ENCODE measurements at regions not wholly inside any gene's neighbourhood (a gene's known extent, or its start where the extent isn't known, plus 50 kb on each side); places are given as distances from the start of the nearest gene placed in this dataset.
"Not testable (repeated sequence)": the region's sequence is repeated elsewhere in the genome, so short reads cannot be mapped to it uniquely, and the experiment has no call there.

GRCh38 chr10:65166272-65166671 is 1645.1 kb downstream of the REEP3 start:
- TF ChIP-seq CTCF (conservative IDR thresholded peaks at IDR 0.05): no peak
- no peak overlapping the region for H3K27ac ChIP-seq

- TF ChIP-seq CTCF (conservative IDR thresholded peaks at IDR 0.05): no peak
These were observed 1651.0 kb downstream of the REEP3 start for GRCh38 chr10:65172249-65172648.

GRCh38 chr10:65176994-65177393 is 1655.8 kb downstream of the REEP3 start:
- H3K27ac ChIP-seq: no peak overlapping the region
- no peak for TF ChIP-seq CTCF (conservative IDR thresholded peaks at IDR 0.05)

More at GRCh38 chr10:65172249-65172648, 1651.0 kb downstream of the REEP3 start:
- no peak overlapping the region for H3K27ac ChIP-seq

DNA sequence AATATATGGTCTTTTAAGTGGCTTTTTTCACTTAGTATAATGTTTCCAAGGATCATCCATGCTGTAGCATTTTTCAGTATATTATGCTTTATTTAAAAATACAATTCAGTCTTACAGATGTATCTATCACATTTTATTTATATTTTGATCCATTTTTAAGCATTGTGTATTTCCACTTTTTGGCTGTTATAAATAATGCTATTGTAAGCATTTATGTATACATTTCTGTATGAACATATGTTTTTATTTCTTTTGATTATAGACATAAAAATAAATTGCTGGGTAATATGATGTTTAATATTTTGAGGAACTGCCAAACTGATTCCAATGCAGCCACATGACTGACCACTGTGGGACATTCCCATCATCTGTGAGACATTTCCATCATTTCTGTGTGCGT is 1662.0 kb downstream of the REEP3 start:
- no peak overlapping the region for H3K27ac ChIP-seq
- TF ChIP-seq CTCF (conservative IDR thresholded peaks at IDR 0.05): no peak

DNA sequence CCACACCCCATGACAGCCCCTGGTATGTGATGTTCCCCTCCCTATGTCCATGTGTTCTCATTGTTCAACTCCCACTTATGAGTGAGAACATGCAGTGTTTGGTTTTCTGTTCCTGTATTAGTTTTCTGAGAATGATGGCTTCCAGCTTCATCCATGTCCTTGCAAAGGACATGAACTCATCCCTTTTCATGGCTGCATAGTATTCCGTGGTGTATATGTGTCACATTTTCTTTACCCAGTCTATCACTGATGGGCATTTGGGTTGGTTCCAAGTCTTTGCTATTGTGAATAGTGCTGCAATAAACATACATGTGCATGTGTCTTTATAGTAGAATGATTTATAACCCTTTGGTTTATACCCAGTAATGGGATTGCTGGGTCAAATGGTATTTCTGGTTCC is 1665.5 kb downstream of the REEP3 start:
- H3K27ac ChIP-seq: not testable (repeated sequence)

- H3K27ac ChIP-seq: no peak overlapping the region
- no peak for TF ChIP-seq CTCF (conservative IDR thresholded peaks at IDR 0.05)
These were observed 1672.9 kb downstream of the REEP3 start for GRCh38 chr10:65194126-65194525.

- no peak overlapping the region for H3K27ac ChIP-seq
- no peak for TF ChIP-seq CTCF (conservative IDR thresholded peaks at IDR 0.05)
These were observed 1673.4 kb downstream of the REEP3 start for GRCh38 chr10:65194555-65194954.

DNA sequence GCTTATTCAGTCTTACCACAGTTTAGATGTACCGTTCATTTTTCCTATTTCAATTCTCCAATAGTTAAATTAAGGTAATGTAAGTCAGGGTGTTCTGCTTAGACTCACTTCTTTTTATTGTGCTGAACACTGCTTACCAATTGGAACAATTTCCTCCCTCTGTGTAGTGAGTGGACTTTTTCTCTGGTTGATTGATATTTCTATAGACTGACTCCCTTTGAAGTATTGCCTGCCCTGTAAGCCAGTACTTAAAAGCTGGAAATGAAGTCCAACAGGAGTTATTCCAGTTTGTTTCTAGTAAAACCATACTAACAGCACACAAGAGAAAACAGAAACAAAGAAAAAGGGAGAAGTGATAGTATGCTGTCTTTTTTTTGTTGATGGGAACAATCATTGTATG is 1674.9 kb downstream of the REEP3 start:
- H3K27ac ChIP-seq: no peak overlapping the region
- no peak for TF ChIP-seq CTCF (conservative IDR thresholded peaks at IDR 0.05)
